HCT116 (cell line): ENCODE measurements at regions not wholly inside any gene's neighbourhood (a gene's known extent, or its start where the extent isn't known, plus 50 kb on each side); places are given as distances from the start of the nearest gene placed in this dataset.

Source experiments
- ATAC-seq: fragments of 200-7000 bp; cut with Tn5 transposase; 2 replicates; pipeline ENCODE4 v1.9.1; 2020; ENCODE audit warnings: mild to moderate bottlenecking, moderate library complexity
- BruUV-seq: library from RNA; stranded (reverse); fragments of 400-500 nt; replicated peaks from 2 replicates; lab custom pipeline; 2021; lab: Mats Ljungman, UMichigan
- CTCF ChIA-PET: fragments of 300-600 bp; sonication (Branson Sonifier 250); formaldehyde crosslinking; loops from one replicate; lab custom pipeline; 2021; ENCODE audit warnings: antibody characterized with exemption; lab: Charles Lee
- POLR2A ChIA-PET: fragments of 300-600, 350-600 bp; sonication (Branson Sonifier 250); formaldehyde crosslinking; loops from one replicate; lab custom pipeline; 2021; ENCODE audit warnings: antibody characterized with exemption; lab: Charles Lee
- RAD21 ChIA-PET, 2 experiments: fragments of 300-600 bp; sonication (Branson Sonifier 250); formaldehyde crosslinking; loops; one replicate each; lab custom pipeline; 2023; ENCODE audit warnings: low total read pairs in 2 of 2; ENCODE audit not compliant: uncharacterized antibody in 2 of 2, unreplicated experiment in 2 of 2, low non-redundant PET in 1 of 2; lab: Charles Lee
- DNase-seq: peaks from one replicate; pipeline ENCODE4 v3.0.0-alpha.2; 2010; ENCODE audit warnings: low read depth, low spot score
- H2AFZ ChIP-seq: fragments of 200-600 bp; shearing (Covaris generic), sonication (generic); 2 replicates; pipeline ENCODE4 v1.6.1; 2017; ENCODE audit warnings: low read depth, mixed run types, mixed read lengths, antibody characterized with exemption, low read length; ENCODE audit not compliant: poor library complexity, severe bottlenecking
- H3K27ac ChIP-seq: 2 replicates; pipeline ENCODE4 v1.5.1; 2012; ENCODE audit warnings: low read depth, low read length
- H3K27me3 ChIP-seq: fragments of 200-600 bp; sonication (generic); 2 replicates; pipeline ENCODE4 v1.6.1; 2016; ENCODE audit warnings: mixed run types, low read length, mixed read lengths; ENCODE audit not compliant: insufficient read depth
- H3K36me3 ChIP-seq, 2 experiments: fragments of 200-500 bp in 1 of 2; fragments of 200-600 bp in 1 of 2; sonication (Bioruptor generic) in 1 of 2; sonication (generic) in 1 of 2; 2 replicates each; pipeline versions ENCODE4 v1.5.1 to v1.6.1; 2014 to 2016; ENCODE audit warnings: low read length in 2 of 2, inconsistent platforms in 1 of 2, mixed read lengths in 1 of 2, mixed run types in 1 of 2; ENCODE audit not compliant: insufficient read depth in 2 of 2, control insufficient read depth in 1 of 2
- H3K4me1 ChIP-seq, 2 experiments: fragments of 200-600 bp in 1 of 2; sonication (generic) in 1 of 2; 2 replicates each; pipeline versions ENCODE4 v1.5.1 to v1.6.1; 2012 to 2017; ENCODE audit warnings: low read length in 2 of 2, inconsistent platforms in 1 of 2, mild to moderate bottlenecking in 1 of 2, mixed read lengths in 1 of 2, mixed run types in 1 of 2, moderate library complexity in 1 of 2; ENCODE audit not compliant: insufficient read depth in 2 of 2, control insufficient read depth in 1 of 2
- H3K4me2 ChIP-seq: fragments of 200-600 bp; sonication (generic); 2 replicates; pipeline ENCODE4 v1.6.1; 2017; ENCODE audit warnings: mixed run types, low read length, mixed read lengths
- H3K4me3 ChIP-seq, 2 experiments: fragments of 200-600 bp in 1 of 2; sonication (generic) in 1 of 2; replicated peaks in 1 of 2; 2 replicates each; pipeline ENCODE4 v1.5.1; 2011 to 2016; ENCODE audit warnings: low read length in 2 of 2, control low read depth in 1 of 2, low read depth in 1 of 2, mild to moderate bottlenecking in 1 of 2, mixed read lengths in 1 of 2, mixed run types in 1 of 2
- H3K79me2 ChIP-seq: fragments of 200-600 bp; sonication (generic); 2 replicates; pipeline ENCODE4 v1.6.1; 2017; ENCODE audit warnings: mild to moderate bottlenecking, mixed run types, low read length, moderate library complexity, mixed read lengths; ENCODE audit not compliant: insufficient read depth
- H3K9ac ChIP-seq: fragments of 200-600 bp; sonication (generic); 2 replicates; pipeline ENCODE4 v1.6.1; 2016; ENCODE audit warnings: low read length, mixed read lengths
- H3K9me2 ChIP-seq: fragments of 200-600 bp; sonication (generic), shearing (Covaris generic); 2 replicates; pipeline ENCODE4 v1.6.1; 2017; ENCODE audit warnings: mixed run types, mild to moderate bottlenecking, moderate library complexity; ENCODE audit not compliant: insufficient read depth
- H3K9me3 ChIP-seq, 2 experiments: fragments of 200-500 bp in 1 of 2; fragments of 200-600 bp in 1 of 2; sonication (Bioruptor generic) in 1 of 2; sonication (generic) in 1 of 2; 2 replicates each; pipeline ENCODE4 v1.6.1; 2014 to 2017; ENCODE audit warnings: low read length in 2 of 2, mixed read lengths in 2 of 2, inconsistent platforms in 1 of 2, low read depth in 1 of 2, mild to moderate bottlenecking in 1 of 2, mixed run types in 1 of 2, moderate library complexity in 1 of 2; ENCODE audit not compliant: control insufficient read depth in 1 of 2, insufficient read depth in 1 of 2
- H4K20me1 ChIP-seq: fragments of 200-600 bp; sonication (generic), shearing (Covaris generic); 2 replicates; pipeline ENCODE4 v1.6.1; 2017; ENCODE audit warnings: mixed run types, mild to moderate bottlenecking, moderate library complexity; ENCODE audit not compliant: insufficient read depth
- CBX3 ChIP-seq: IDR thresholded peaks from 2 replicates; pipeline ENCODE4 v1.6.1; 2012; ENCODE audit warnings: low read depth
- EGR1 ChIP-seq: IDR thresholded peaks from 2 replicates; pipeline ENCODE4 v1.6.1; 2012; ENCODE audit warnings: low read depth
- ELF1 ChIP-seq: IDR thresholded peaks from 2 replicates; pipeline ENCODE4 v1.6.1; 2012; ENCODE audit warnings: low read depth, borderline replicate concordance
- EZH2 ChIP-seq: fragments of 200-600 bp; sonication (generic); IDR thresholded peaks from 2 replicates; pipeline ENCODE4 v1.6.1; 2017; ENCODE audit warnings: antibody characterized with exemption, mixed run types
- EZH2phosphoT487 ChIP-seq: fragments of 200-600 bp; IDR thresholded peaks from 2 replicates; pipeline ENCODE4 v1.6.1; 2018; ENCODE audit warnings: antibody characterized with exemption, borderline replicate concordance
- FOSL1 ChIP-seq: IDR thresholded peaks from 2 replicates; pipeline ENCODE4 v1.6.1; 2012; ENCODE audit warnings: low read depth
- JUND ChIP-seq: IDR thresholded peaks from 2 replicates; pipeline ENCODE4 v1.6.1; 2012
- MAX ChIP-seq: IDR thresholded peaks from 2 replicates; pipeline ENCODE4 v1.6.1; 2012
- POLR2AphosphoS5 ChIP-seq: IDR thresholded peaks from 2 replicates; pipeline ENCODE4 v1.6.1; 2011; ENCODE audit warnings: mild to moderate bottlenecking, low read depth, low read length, moderate library complexity
- SIN3A ChIP-seq: IDR thresholded peaks from 2 replicates; pipeline ENCODE4 v1.6.1; 2012; ENCODE audit warnings: low read depth
- SRF ChIP-seq: IDR thresholded peaks from 2 replicates; pipeline ENCODE4 v1.6.1; 2012; ENCODE audit warnings: low read depth
- TCF7L2 ChIP-seq: IDR thresholded peaks from 2 replicates; pipeline ENCODE4 v1.7.0; 2011; ENCODE audit warnings: borderline replicate concordance, inconsistent platforms; ENCODE audit not compliant: insufficient read depth, insufficient read length; ENCODE audit errors: extremely low read depth
- YY1 ChIP-seq: IDR thresholded peaks from 2 replicates; pipeline ENCODE4 v1.6.1; 2011; ENCODE audit warnings: low read length, low read depth, moderate library complexity, mild to moderate bottlenecking; ENCODE audit not compliant: insufficient replicate concordance; ENCODE audit errors: extremely low read depth
- ZBTB33 ChIP-seq: IDR thresholded peaks from 2 replicates; pipeline ENCODE4 v1.6.1; 2011; ENCODE audit warnings: mild to moderate bottlenecking, low read length, moderate library complexity; ENCODE audit not compliant: insufficient replicate concordance; ENCODE audit errors: extremely low read depth
- ZFX ChIP-seq: fragments of 450-650 bp; IDR thresholded peaks from 2 replicates; pipeline ENCODE4 v1.6.1; 2017
- ZNF274 ChIP-seq: fragments of 200-500 bp; sonication (Bioruptor generic); IDR thresholded peaks from 2 replicates; pipeline ENCODE4 v1.6.1; 2014; ENCODE audit warnings: mild to moderate bottlenecking, low read depth, low read length, inconsistent platforms
- intact Hi-C: fragments of 100-400 bp; cut with micrococcal nuclease; formaldehyde crosslinking; loops from 2 replicates; pipeline ENCODE4 v1.10.0; 2022

- POLR2A ChIA-PET, result no interaction called here
- TF ChIP-seq SRF (no peak), ELF1 (no peak), ZNF274 (no peak), TCF7L2 (no peak), EZH2 (no peak), SIN3A (no peak), ZBTB33 (no peak), JUND (no peak), EZH2phosphoT487 (no peak), CBX3 (no peak), FOSL1 (no peak), ZFX (no peak), EGR1 (no peak), POLR2AphosphoS5 (no peak), YY1 (no peak), MAX (no peak)
- no peak overlapping the region for H2AFZ ChIP-seq
- intact Hi-C loops, result no loop called here
- H3K79me2 ChIP-seq, result no peaks in the 10 kb centered on the region
- RAD21 ChIA-PET, result no interaction called here
- no peak overlapping the region for H3K27ac ChIP-seq
- no peak overlapping the region for H3K4me3 ChIP-seq
- no peaks in the 10 kb centered on the region for H4K20me1 ChIP-seq
- H3K4me1 ChIP-seq, result no peaks in the 10 kb centered on the region
- no peaks in the 10 kb centered on the region for H3K27me3 ChIP-seq
- no peak for ATAC-seq
- H3K36me3 ChIP-seq, result no peaks in the 10 kb centered on the region
- CTCF ChIA-PET, result no interaction called here
- no peak for DNase-seq
- H3K9ac ChIP-seq, result no peak overlapping the region
- H3K4me2 ChIP-seq, result no peak overlapping the region
- no TSS peak for BruUV-seq
- H3K9me3 ChIP-seq, result no peaks in the 10 kb centered on the region
- H3K9me2 ChIP-seq, result no peaks in the 10 kb centered on the region
Measured at GRCh38 chr1:217260676-217261075, 370.2 kb downstream of the GPATCH2 start.
